ENCODE measurements at regions not wholly inside any gene's neighbourhood (a gene's known extent, or its start where the extent isn't known, plus 50 kb on each side); places are given as distances from the start of the nearest gene placed in this dataset.

- FAIRE-seq (no peak), DNase-seq (ENCODE audit: low read depth, low spot score) (no peak), ATAC-seq (no peak)
- ChIA-PET RAD21 (ENCODE audit: unreplicated experiment) (no interaction called here), SMC1A (ENCODE audit: uncharacterized antibody, unreplicated experiment) (interaction anchor here (1.5 kb wide), 1 partner anchor 11 kb away, joined by 6 read pairs; no protein-coding TSS in a partner anchor), POLR2A (interaction anchor here (0.6 kb wide), 1 partner anchor 804 kb away, joined by 5 read pairs; no protein-coding TSS in a partner anchor), CTCF (interaction anchor here (0.6 kb wide), 1 partner anchor 44 kb away, joined by 4 read pairs; no protein-coding TSS in a partner anchor)
- no TSS peak for BruUV-seq (replicated peaks)
- no peaks in the 10 kb centered on the region for H3K4me1 ChIP-seq (ENCODE audit: control insufficient read depth, insufficient read depth, low read length)
- no peak for TF ChIP-seq GATAD2B (conservative IDR thresholded peaks at IDR 0.05; ENCODE audit: low read depth)
- TF ChIP-seq MTA3 (IDR thresholded peaks at IDR 0.05; ENCODE audit: borderline replicate concordance, low read length): no peak
- TF ChIP-seq WRNIP1 (IDR thresholded peaks at IDR 0.05; ENCODE audit: borderline replicate concordance, low read depth, low read length): no peak
- no peak for TF ChIP-seq USF2 (IDR thresholded peaks at IDR 0.05; ENCODE audit: borderline replicate concordance, low read depth, low read length)
- TF ChIP-seq SUPT20H (IDR thresholded peaks at IDR 0.05; ENCODE audit: borderline replicate concordance, control insufficient read depth, low read depth, low read length): no peak
- no peak for TF ChIP-seq BHLHE40 (IDR thresholded peaks at IDR 0.05; ENCODE audit: borderline replicate concordance in 1 of 2, low read depth in 2 of 2, low read length in 1 of 2)
- no peak for TF ChIP-seq PML (IDR thresholded peaks at IDR 0.05; ENCODE audit: low read length)
- no peak overlapping the region for H3K27ac ChIP-seq (ENCODE audit: control insufficient read depth, insufficient read depth)
- no peak overlapping the region for H3K4me3 ChIP-seq
- H3K27me3 ChIP-seq (replicated peaks in 1 of 2; ENCODE audit: control insufficient read depth in 2 of 2, insufficient read depth in 2 of 2, low read length in 1 of 2): no peaks in the 10 kb centered on the region
- 31% methylated on average over 8 of the region's 8 CpGs for WGBS (ENCODE audit: insufficient coverage, insufficient replicate concordance, low lambda C conversion rate, missing lambda C conversion rate)
- no peaks in the 10 kb centered on the region for H3K36me3 ChIP-seq (ENCODE audit: control insufficient read depth in 2 of 2, insufficient read depth in 2 of 2, low read length in 1 of 2)
- H4K20me1 ChIP-seq (ENCODE audit: control insufficient read depth, insufficient read depth): no peaks in the 10 kb centered on the region
- no peak overlapping the region for H3K9ac ChIP-seq (ENCODE audit: control insufficient read depth, insufficient read depth, low read length)
- intact Hi-C loops (cut with micrococcal nuclease; ENCODE audit: unreplicated experiment) (no loop called here), in situ Hi-C loops (cut with MboI) (no loop called here)
- H3K79me2 ChIP-seq (ENCODE audit: control insufficient read depth, insufficient read depth, low read length): no peaks in the 10 kb centered on the region
- H2AFZ ChIP-seq (ENCODE audit: control insufficient read depth, low read depth, low read length): no peak overlapping the region
- H3K9me3 ChIP-seq (replicated peaks; ENCODE audit: control insufficient read depth, insufficient read depth, low read length): no peaks in the 10 kb centered on the region
- no peak overlapping the region for H3K4me2 ChIP-seq (ENCODE audit: control insufficient read depth, insufficient read depth)
Observed at GRCh38 chr15:36356978-36357601, 222.3 kb upstream of the CDIN1 start.

Data from GM12878 (cell line).